Esophagus muscularis mucosa (tissue), 4 donors: ENCODE measurements at regions not wholly inside any gene's neighbourhood (a gene's known extent, or its start where the extent isn't known, plus 50 kb on each side); places are given as distances from the start of the nearest gene placed in this dataset.

ENCODE experiments used
- DNase-seq: peaks from one replicate; pipeline ENCODE4 v3.0.0-alpha.2; 2017; ENCODE audit errors: extremely low spot score
- H3K27ac ChIP-seq, 4 donors: fragments of 200-600 bp; sonication (generic); replicated peaks in 1 of 4; 1 replicate in 3 of 4; 2 replicates in 1 of 4; pipeline ENCODE4 v1.5.1; 2016 to 2019; ENCODE audit warnings: mild to moderate bottlenecking in 1 of 4
- H3K27me3 ChIP-seq, 4 donors: fragments of 200-600 bp; sonication (generic); one replicate each; pipeline versions ENCODE4 v1.5.1 to v1.6.0; 2016 to 2019
- H3K36me3 ChIP-seq, 4 donors: fragments of 200-600 bp; sonication (generic); one replicate each; pipeline ENCODE4 v1.5.1; 2016 to 2019
- H3K4me1 ChIP-seq, 4 donors: fragments of 200-600 bp; sonication (generic); one replicate each; pipeline ENCODE4 v1.5.1; 2016 to 2019
- H3K4me3 ChIP-seq, 4 donors: fragments of 200-600 bp; sonication (generic); 1 replicate in 2 of 4; 2 replicates in 2 of 4; pipeline ENCODE4 v1.5.1; 2016 to 2019; ENCODE audit warnings: mild to moderate bottlenecking in 4 of 4, moderate library complexity in 1 of 4
- H3K9me3 ChIP-seq, 4 donors: fragments of 200-600 bp; sonication (generic); 1 replicate in 3 of 4; 2 replicates in 1 of 4; pipeline ENCODE4 v1.5.1; 2016 to 2019
- EP300 ChIP-seq: sonication (generic); formaldehyde crosslinking; IDR thresholded peaks from one replicate; pipeline ENCODE4 v1.6.1; 2017; ENCODE audit warnings: antibody characterized with exemption
- POLR2A ChIP-seq: fragments of 450-650 bp; IDR thresholded peaks from one replicate; pipeline ENCODE4 v1.6.1; 2017; ENCODE audit warnings: antibody characterized with exemption, moderate library complexity, mild to moderate bottlenecking, low read depth
- POLR2AphosphoS5 ChIP-seq, 2 donors: sonication (generic); formaldehyde crosslinking; IDR thresholded peaks; one replicate each; pipeline ENCODE4 v1.6.1; 2017; ENCODE audit warnings: antibody characterized with exemption in 2 of 2
- WGBS: methylation state at CpG from one replicate; pipeline ENCODE4 v1.1.5; 2018; 5-methylcytosine and 5-hydroxymethylcytosine counted together
- intact Hi-C: fragments of 100-400 bp; cut with DNase I; formaldehyde crosslinking; loops from one replicate; pipeline ENCODE4 v1.15.1; 2023
- TF ChIP-seq, protein P1 (sequence below), 3 experiments: fragments of 200-600 bp in 2 of 3; fragments of 450-650 bp in 1 of 3; sonication (generic) in 2 of 3; IDR thresholded peaks; one replicate each; pipeline ENCODE4 v1.5.1; 2017 to 2019; ENCODE audit warnings: antibody characterized with exemption in 3 of 3, mild to moderate bottlenecking in 2 of 3, moderate library complexity in 1 of 3

DNA sequence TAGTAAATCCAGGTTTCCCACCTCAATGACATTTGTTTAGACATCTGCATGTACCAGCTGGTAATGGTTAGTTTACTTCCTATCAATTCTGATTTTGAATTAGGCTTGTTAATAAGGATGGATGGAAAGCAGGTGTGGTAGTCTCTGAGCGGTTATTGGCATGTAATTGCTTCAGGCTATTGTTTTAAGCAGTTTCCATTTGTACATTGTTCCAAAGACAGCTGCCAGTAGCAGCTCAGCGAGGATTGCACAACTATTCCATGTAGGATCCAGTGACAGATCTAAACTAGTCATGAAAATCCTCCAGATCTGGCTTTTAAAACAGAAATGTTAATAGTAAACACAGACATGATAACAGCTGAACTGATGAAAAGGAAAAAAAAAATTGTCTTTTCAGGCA is 436.0 kb upstream of the ADARB2 start:
- TF ChIP-seq, protein P1, sequence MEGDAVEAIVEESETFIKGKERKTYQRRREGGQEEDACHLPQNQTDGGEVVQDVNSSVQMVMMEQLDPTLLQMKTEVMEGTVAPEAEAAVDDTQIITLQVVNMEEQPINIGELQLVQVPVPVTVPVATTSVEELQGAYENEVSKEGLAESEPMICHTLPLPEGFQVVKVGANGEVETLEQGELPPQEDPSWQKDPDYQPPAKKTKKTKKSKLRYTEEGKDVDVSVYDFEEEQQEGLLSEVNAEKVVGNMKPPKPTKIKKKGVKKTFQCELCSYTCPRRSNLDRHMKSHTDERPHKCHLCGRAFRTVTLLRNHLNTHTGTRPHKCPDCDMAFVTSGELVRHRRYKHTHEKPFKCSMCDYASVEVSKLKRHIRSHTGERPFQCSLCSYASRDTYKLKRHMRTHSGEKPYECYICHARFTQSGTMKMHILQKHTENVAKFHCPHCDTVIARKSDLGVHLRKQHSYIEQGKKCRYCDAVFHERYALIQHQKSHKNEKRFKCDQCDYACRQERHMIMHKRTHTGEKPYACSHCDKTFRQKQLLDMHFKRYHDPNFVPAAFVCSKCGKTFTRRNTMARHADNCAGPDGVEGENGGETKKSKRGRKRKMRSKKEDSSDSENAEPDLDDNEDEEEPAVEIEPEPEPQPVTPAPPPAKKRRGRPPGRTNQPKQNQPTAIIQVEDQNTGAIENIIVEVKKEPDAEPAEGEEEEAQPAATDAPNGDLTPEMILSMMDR (IDR thresholded peaks at IDR 0.05): no peak
- TF ChIP-seq POLR2A: no peak
- no peak for TF ChIP-seq EP300
- TF ChIP-seq POLR2AphosphoS5 (IDR thresholded peaks at IDR 0.05): no peak
- intact Hi-C loops: no loop called here
- Histone ChIP-seq H3K9me3 (no peaks in the 10 kb centered on the region), H3K36me3 (no peaks in the 10 kb centered on the region), H3K27me3 (peaks cover 0 to 3% (median 0%) of the 10 kb centered on the region in 4 donors), H3K4me1 (no peaks in the 10 kb centered on the region), H3K27ac (no peak overlapping the region), H3K4me3 (no peak overlapping the region)
- no peak for DNase-seq
- 39% methylated on average over 2 of the region's 2 CpGs for WGBS

DNA sequence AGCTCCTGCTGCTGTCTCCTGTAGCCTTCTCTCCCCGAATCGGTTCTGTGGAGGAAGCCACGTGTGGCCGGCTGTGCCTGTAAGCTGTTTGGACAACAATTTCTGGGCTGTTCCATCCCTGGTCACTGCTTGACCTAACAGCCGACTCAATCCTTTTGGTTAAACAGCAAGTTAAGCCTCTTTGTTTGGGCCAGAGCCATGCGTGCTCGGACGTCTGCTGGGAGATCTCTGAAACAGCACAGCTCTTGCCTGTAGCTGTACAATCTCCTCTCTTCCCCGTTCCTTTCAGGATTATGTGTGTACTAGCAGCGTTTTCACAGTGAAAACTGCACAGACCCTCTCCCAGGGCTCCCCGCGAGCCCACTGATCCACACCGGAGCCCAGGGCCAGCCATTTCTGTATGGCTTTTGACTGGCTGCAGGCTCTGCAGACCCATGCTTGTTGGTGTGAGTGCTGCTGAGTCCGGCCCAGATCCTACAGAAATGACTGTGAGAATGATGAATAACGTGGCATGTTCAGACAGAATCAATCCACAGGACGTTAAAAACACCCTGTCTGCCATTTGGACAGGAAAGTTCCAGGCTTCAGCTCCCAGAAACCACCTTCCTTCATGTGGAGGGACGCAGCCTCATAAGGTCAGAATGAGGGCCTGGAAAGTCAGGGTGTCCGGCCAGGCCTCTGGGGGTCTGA is 428.6 kb upstream of the ADARB2 start:
- no peak overlapping the region for H3K4me3 ChIP-seq
- WGBS: 53% methylated on average over 15 of the region's 18 CpGs
- intact Hi-C loops: no loop called here

DNA sequence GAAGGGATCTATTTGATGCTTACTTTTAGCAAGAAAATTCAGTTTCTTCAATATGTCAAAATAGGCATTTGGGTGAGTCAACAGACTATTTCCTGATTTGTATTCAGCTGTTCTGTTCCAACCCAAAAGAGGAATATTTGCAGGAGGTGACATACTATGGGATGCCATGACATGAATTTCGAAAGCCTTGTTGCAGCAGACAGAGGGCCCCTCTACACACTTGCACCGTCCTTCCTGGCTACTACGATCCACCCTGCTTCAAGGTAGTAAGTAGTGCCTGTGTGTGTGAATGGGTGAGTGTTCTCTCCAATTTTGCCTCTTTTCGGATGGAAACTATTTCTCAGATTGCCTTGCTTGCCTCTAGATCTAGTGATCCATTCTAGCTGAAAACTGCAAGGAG is 413.0 kb upstream of the ADARB2 start:
- Histone ChIP-seq H3K27ac (no peak overlapping the region), H3K4me3 (no peak overlapping the region), H3K9me3 (no peaks in the 10 kb centered on the region), H3K4me1 (no peaks in the 10 kb centered on the region), H3K27me3 (peaks cover 0 to 21% (median 0%) of the 10 kb centered on the region in 4 donors), H3K36me3 (no peaks in the 10 kb centered on the region)
- intact Hi-C loops: no loop called here
- WGBS: 85% methylated on average over 4 of the region's 4 CpGs
- no peak for DNase-seq
- TF ChIP-seq POLR2A (no peak), EP300 (no peak)

More for the DNA sequence above, 428.6 kb upstream of the ADARB2 start:
- DNase-seq: no peak
- Histone ChIP-seq H3K36me3 (no peaks in the 10 kb centered on the region), H3K27me3 (peaks cover 0 to 4% (median 0%) of the 10 kb centered on the region in 4 donors), H3K4me1 (no peaks in the 10 kb centered on the region), H3K27ac (no peak overlapping the region), H3K9me3 (no peaks in the 10 kb centered on the region)
- TF ChIP-seq, protein P1 (IDR thresholded peaks at IDR 0.05): no peak
- TF ChIP-seq POLR2A (no peak), POLR2AphosphoS5 (IDR thresholded peaks at IDR 0.05) (no peak), EP300 (no peak)

DNA sequence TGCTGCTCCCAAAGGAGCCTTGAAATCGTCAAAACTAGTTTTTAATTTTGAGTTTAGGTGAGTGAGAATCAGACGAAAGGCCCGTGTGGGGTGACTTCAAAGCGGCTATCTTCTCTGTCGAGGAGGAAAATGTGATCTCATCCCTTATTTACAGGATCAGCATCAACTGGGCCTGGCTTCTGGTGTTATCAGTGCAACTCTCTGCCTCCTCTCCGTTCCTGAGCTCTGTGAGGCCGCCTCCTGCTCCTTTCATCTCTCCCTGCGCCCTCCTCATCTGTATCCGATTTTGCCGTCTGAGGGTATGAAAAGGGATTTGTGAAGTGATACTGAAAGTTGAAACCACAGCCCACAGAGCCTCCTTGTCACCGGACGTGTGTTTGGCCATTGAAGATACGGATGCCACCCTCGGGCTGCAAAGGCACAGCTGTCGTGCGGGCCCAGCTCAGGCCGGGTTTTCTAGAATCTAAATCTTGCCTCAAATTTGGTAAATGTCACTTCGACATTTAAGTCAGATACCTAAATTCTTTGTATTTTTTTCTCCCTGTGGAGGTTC is 408.7 kb upstream of the ADARB2 start:
- intact Hi-C loops: no loop called here
- DNase-seq: no peak
- Histone ChIP-seq H3K9me3 (no peaks in the 10 kb centered on the region), H3K36me3 (no peaks in the 10 kb centered on the region), H3K4me3 (no peak overlapping the region), H3K27ac (no peak overlapping the region), H3K27me3 (peaks cover 0 to 18% (median 0%) of the 10 kb centered on the region in 4 donors), H3K4me1 (no peaks in the 10 kb centered on the region)
- TF ChIP-seq POLR2A (no peak), POLR2AphosphoS5 (IDR thresholded peaks at IDR 0.05) (no peak), EP300 (no peak)
- TF ChIP-seq, protein P1 (IDR thresholded peaks at IDR 0.05): no peak
- 61% methylated on average over 18 of the region's 18 CpGs for WGBS

DNA sequence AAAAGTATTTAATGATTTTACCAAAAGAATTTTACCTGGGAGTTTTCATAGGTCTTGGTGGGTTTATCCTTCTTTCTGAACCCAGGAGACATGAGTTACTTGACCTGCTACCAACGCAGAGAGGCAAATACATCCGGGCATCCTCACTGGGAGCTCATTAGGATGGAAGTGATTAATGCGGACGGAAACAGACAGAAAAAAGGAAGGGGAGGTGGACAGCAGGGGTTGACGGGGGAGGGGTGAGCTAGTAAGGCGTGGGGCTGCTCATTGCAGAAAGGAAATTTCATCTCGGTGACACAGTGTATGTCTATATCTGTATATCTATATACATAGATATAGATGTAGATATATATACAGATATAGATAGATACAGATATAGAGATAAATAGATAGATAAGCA is 408.2 kb upstream of the ADARB2 start:
- WGBS: 53% methylated on average over 7 of the region's 7 CpGs
- no peak overlapping the region for H3K27ac ChIP-seq
- no peak for DNase-seq

More for the DNA sequence above, 408.2 kb upstream of the ADARB2 start:
- intact Hi-C loops: no loop called here
- no peaks in the 10 kb centered on the region for H3K9me3 ChIP-seq
- H3K36me3 ChIP-seq: no peaks in the 10 kb centered on the region
- TF ChIP-seq, protein P1 (IDR thresholded peaks at IDR 0.05): no peak
- TF ChIP-seq POLR2AphosphoS5 (IDR thresholded peaks at IDR 0.05): no peak
- TF ChIP-seq POLR2A: no peak
- TF ChIP-seq EP300: no peak
- H3K4me3 ChIP-seq: no peak overlapping the region
- H3K4me1 ChIP-seq: no peaks in the 10 kb centered on the region
- peaks cover 0 to 18% (median 0%) of the 10 kb centered on the region in 4 donors for H3K27me3 ChIP-seq
